HepG2 (cell line): ENCODE measurements at regions not wholly inside any gene's neighbourhood (a gene's known extent, or its start where the extent isn't known, plus 50 kb on each side); places are given as distances from the start of the nearest gene placed in this dataset.

ENCODE experiments used
- ATAC-seq: fragments of 200-7000 bp; cut with Tn5 transposase; 3 replicates; pipeline ENCODE4 v1.9.1; 2020; ENCODE audit warnings: mild to moderate bottlenecking, moderate library complexity
- BruUV-seq: library from RNA; stranded (reverse); fragments of 400-500 nt; replicated peaks from 2 replicates; lab custom pipeline; 2021; lab: Mats Ljungman, UMichigan
- CTCF ChIA-PET: fragments of 300-600 bp; formaldehyde crosslinking; extraction: SDS; loops from one replicate; lab custom pipeline; 2021; ENCODE audit warnings: low total read pairs, inconsistent platforms, low intra/inter-chr PET ratio; lab: Yijun Ruan, JAX
- POLR2A ChIA-PET: fragments of 350-600 bp; sonication (Branson Sonifier 250); formaldehyde crosslinking; loops from one replicate; lab custom pipeline; 2020; ENCODE audit warnings: antibody characterized with exemption, inconsistent platforms; lab: Yijun Ruan, JAX
- DNase-seq: peaks from one replicate; pipeline ENCODE4 v3.0.0-alpha.2; 2015; ENCODE audit warnings: low spot score
- FAIRE-seq: peaks from 3 replicates; lab custom pipeline; 2011; peaks lifted over from hg19 to GRCh38; lab: Jason Lieb, UNC
- H2AFZ ChIP-seq: one replicate; pipeline ENCODE4 v1.6.1; 2011; ENCODE audit warnings: low read length, inconsistent platforms
- H3K27ac ChIP-seq: fragments of 300-600 bp; 3 replicates; pipeline ENCODE4 v1.8.0; 2011; ENCODE audit warnings: mixed run types, mild to moderate bottlenecking, mixed read lengths, low read length, inconsistent platforms; ENCODE audit not compliant: insufficient read depth; ENCODE audit errors: extremely low read length
- H3K27me3 ChIP-seq, 2 experiments: fragments of 200-600 bp in 1 of 2; 2 replicates in 1 of 2; 3 replicates in 1 of 2; pipeline versions ENCODE4 v1.6.0 to v1.8.0; 2011; ENCODE audit warnings: low read length in 2 of 2, mild to moderate bottlenecking in 2 of 2, moderate library complexity in 2 of 2, inconsistent platforms in 1 of 2; ENCODE audit not compliant: insufficient read depth in 2 of 2, control insufficient read depth in 1 of 2
- H3K36me3 ChIP-seq, 2 experiments: fragments of 200-600 bp in 1 of 2; replicated peaks in 1 of 2; 2 replicates in 1 of 2; 3 replicates in 1 of 2; pipeline versions ENCODE4 v1.5.1 to v1.8.0; 2011; ENCODE audit warnings: low read length in 2 of 2, inconsistent platforms in 1 of 2; ENCODE audit not compliant: insufficient read depth in 2 of 2, control insufficient read depth in 1 of 2
- H3K4me1 ChIP-seq: 2 replicates; pipeline ENCODE4 v1.5.1; 2012; ENCODE audit warnings: low read length, inconsistent platforms; ENCODE audit not compliant: insufficient read depth
- H3K4me2 ChIP-seq: 2 replicates; pipeline ENCODE4 v1.6.0; 2011; ENCODE audit warnings: low read depth, low read length, inconsistent platforms
- H3K4me3 ChIP-seq, 3 experiments: fragments of 200-600 bp in 1 of 3; sonication (generic), shearing (Covaris generic) in 1 of 3; replicated peaks in 1 of 3; 2 replicates each; pipeline ENCODE4 v1.5.1; 2011 to 2016; ENCODE audit warnings: low read length in 3 of 3, inconsistent platforms in 2 of 3, low read depth in 2 of 3, mild to moderate bottlenecking in 2 of 3, control low read depth in 1 of 3, mixed read lengths in 1 of 3; ENCODE audit not compliant: insufficient read depth in 1 of 3
- H3K79me2 ChIP-seq: one replicate; pipeline ENCODE4 v1.6.1; 2011; ENCODE audit warnings: low read length, inconsistent platforms; ENCODE audit not compliant: insufficient read depth
- H3K9ac ChIP-seq: 2 replicates; pipeline ENCODE4 v1.6.0; 2011; ENCODE audit warnings: mild to moderate bottlenecking, low read depth, low read length, inconsistent platforms; ENCODE audit not compliant: insufficient read depth
- H3K9me3 ChIP-seq: 2 replicates; pipeline ENCODE4 v1.5.1; 2012; ENCODE audit warnings: mild to moderate bottlenecking, low read length
- H4K20me1 ChIP-seq: 2 replicates; pipeline ENCODE4 v1.6.0; 2011; ENCODE audit warnings: inconsistent platforms, mild to moderate bottlenecking, low read length, moderate library complexity; ENCODE audit not compliant: insufficient read depth
- CBX5 ChIP-seq: sonication (generic); formaldehyde crosslinking; IDR thresholded peaks from 2 replicates; pipeline ENCODE4 v1.4.0; 2020; ENCODE audit warnings: missing genetic modification reagents, borderline replicate concordance
- MEIS2 ChIP-seq: sonication (generic); formaldehyde crosslinking; IDR thresholded peaks from 2 replicates; pipeline ENCODE4 v1.9.0; 2021; ENCODE audit warnings: mild to moderate bottlenecking, missing genetic modification reagents
- RFX1 ChIP-seq: fragments of 450-650 bp; IDR thresholded peaks from 2 replicates; pipeline ENCODE4 v1.6.1; 2017
- TCF12 ChIP-seq, 2 experiments: fragments of 450-650 bp in 1 of 2; sonication (generic) in 1 of 2; formaldehyde crosslinking in 1 of 2; IDR thresholded peaks; 2 replicates each; pipeline versions ENCODE4 v1.6.1 to v1.8.0; 2017 to 2022; ENCODE audit warnings: antibody characterized with exemption in 1 of 2, mild to moderate bottlenecking in 1 of 2, missing genetic modification reagents in 1 of 2, moderate library complexity in 1 of 2
- ZNF224 ChIP-seq: sonication (generic); formaldehyde crosslinking; IDR thresholded peaks from 2 replicates; pipeline ENCODE4 v1.5.0; 2020; ENCODE audit warnings: mild to moderate bottlenecking, missing genetic modification reagents
- ZNF263 ChIP-seq: sonication (generic); formaldehyde crosslinking; IDR thresholded peaks from 2 replicates; pipeline ENCODE4 v1.4.0; 2020; ENCODE audit warnings: missing genetic modification reagents
- ZNF546 ChIP-seq: sonication (generic); formaldehyde crosslinking; conservative IDR thresholded peaks from 2 replicates; pipeline ENCODE4 v1.8.1; 2023; ENCODE audit warnings: mild to moderate bottlenecking, missing genetic modification reagents
- WGBS: methylation state at CpG from one replicate; pipeline ENCODE4 v1.1.6; 2017; ENCODE audit warnings: low lambda C conversion rate; 5-methylcytosine and 5-hydroxymethylcytosine counted together
- in situ Hi-C: cut with HindIII; loops from 2 replicates; pipeline ENCODE4 v1.10.0; 2017; ENCODE audit warnings: low pct_unique_long_range_greater_than_20kb; ENCODE audit not compliant: extremely low pct_ligation_motif_present
- intact Hi-C: fragments of 100-400 bp; cut with micrococcal nuclease; formaldehyde crosslinking; loops from one replicate; pipeline ENCODE4 v1.10.0; 2022; ENCODE audit not compliant: unreplicated experiment
- TF ChIP-seq, protein P1 (sequence below): fragments of 450-650 bp; IDR thresholded peaks from 2 replicates; pipeline ENCODE4 v1.6.1; 2016
- TF ChIP-seq, protein P2 (sequence below): sonication (generic); formaldehyde crosslinking; IDR thresholded peaks from 2 replicates; pipeline ENCODE4 v1.5.0; 2020; ENCODE audit warnings: missing genetic modification reagents, mild to moderate bottlenecking, borderline replicate concordance

DNA sequence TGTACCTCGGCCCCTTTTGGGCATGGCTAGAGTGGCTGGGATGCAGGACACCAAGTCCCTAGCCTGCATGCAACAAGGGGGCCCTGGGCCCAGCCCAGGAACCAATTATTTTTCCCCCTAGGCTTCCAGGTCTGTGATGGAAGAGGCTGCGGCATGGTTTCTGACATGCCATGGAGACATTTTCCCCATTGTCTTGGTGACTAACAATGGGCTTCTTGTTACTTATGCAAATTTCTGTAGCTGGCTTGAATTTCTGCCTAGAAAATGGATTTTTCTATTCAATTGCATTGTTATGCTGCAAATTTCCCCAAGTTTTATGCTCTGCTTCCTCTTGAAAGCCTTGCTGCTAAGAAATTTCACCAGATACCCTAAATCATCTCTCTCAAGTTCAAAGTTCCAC lies 1269.6 kb upstream of the CITED2 start:
- no peak overlapping the region for H3K4me3 ChIP-seq
- intact Hi-C loops, result no loop called here

More for the DNA sequence above, 1269.6 kb upstream of the CITED2 start:
- TF ChIP-seq TCF12 (IDR thresholded peaks at IDR 0.05), result no peak
- TF ChIP-seq TCF12 (CRISPR knock-in tag; IDR thresholded peaks at IDR 0.05), result no peak
- no peak for TF ChIP-seq RFX1
- TF ChIP-seq ZNF263 (CRISPR knock-in tag), result no peak
- no peak for TF ChIP-seq ZNF546 (CRISPR knock-in tag)
- TF ChIP-seq ZNF224, result no peak
- no peak for TF ChIP-seq MEIS2 (CRISPR knock-in tag)
- TF ChIP-seq, protein P1, sequence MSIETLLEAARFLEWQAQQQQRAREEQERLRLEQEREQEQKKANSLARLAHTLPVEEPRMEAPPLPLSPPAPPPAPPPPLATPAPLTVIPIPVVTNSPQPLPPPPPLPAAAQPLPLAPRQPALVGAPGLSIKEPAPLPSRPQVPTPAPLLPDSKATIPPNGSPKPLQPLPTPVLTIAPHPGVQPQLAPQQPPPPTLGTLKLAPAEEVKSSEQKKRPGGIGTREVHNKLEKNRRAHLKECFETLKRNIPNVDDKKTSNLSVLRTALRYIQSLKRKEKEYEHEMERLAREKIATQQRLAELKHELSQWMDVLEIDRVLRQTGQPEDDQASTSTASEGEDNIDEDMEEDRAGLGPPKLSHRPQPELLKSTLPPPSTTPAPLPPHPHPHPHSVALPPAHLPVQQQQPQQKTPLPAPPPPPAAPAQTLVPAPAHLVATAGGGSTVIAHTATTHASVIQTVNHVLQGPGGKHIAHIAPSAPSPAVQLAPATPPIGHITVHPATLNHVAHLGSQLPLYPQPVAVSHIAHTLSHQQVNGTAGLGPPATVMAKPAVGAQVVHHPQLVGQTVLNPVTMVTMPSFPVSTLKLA, result no peak
- TF ChIP-seq, protein P2, sequence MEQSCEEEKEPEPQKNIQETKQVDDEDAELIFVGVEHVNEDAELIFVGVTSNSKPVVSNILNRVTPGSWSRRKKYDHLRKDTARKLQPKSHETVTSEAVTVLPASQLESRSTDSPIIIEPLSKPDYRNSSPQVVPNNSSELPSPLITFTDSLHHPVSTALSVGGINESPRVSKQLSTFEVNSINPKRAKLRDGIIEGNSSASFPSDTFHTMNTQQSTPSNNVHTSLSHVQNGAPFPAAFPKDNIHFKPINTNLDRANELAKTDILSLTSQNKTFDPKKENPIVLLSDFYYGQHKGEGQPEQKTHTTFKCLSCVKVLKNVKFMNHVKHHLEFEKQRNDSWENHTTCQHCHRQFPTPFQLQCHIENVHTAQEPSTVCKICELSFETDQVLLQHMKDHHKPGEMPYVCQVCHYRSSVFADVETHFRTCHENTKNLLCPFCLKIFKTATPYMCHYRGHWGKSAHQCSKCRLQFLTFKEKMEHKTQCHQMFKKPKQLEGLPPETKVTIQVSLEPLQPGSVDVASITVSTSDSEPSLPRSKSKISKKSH (CRISPR knock-in tag), result no peak
- no peak for TF ChIP-seq CBX5 (CRISPR knock-in tag)
- no peak for DNase-seq
- Histone ChIP-seq H3K36me3 (no peaks in the 10 kb centered on the region), H3K9ac (no peak overlapping the region), H3K27me3 (no peaks in the 10 kb centered on the region), H2AFZ (no peak overlapping the region), H3K79me2 (no peaks in the 10 kb centered on the region), H3K4me2 (no peak overlapping the region), H3K27ac (no peak overlapping the region), H4K20me1 (no peaks in the 10 kb centered on the region), H3K9me3 (peaks cover 71% of the 10 kb centered on the region), H3K4me1 (no peaks in the 10 kb centered on the region)
- CTCF ChIA-PET, result no interaction called here
- ATAC-seq, result no peak
- no peak for FAIRE-seq
- POLR2A ChIA-PET, result no interaction called here
- BruUV-seq, result no TSS peak
- 22% methylated on average over 2 of the region's 2 CpGs for WGBS
- in situ Hi-C loops, result no loop called here
